IMR-90 (cell line): ENCODE measurements at regions not wholly inside any gene's neighbourhood (a gene's known extent, or its start where the extent isn't known, plus 50 kb on each side); places are given as distances from the start of the nearest gene placed in this dataset.

Experiments
- BHLHE40 ChIP-seq: fragments of 150-350 bp; IDR thresholded peaks from 2 replicates; pipeline ENCODE4 v1.6.1; 2016; ENCODE audit warnings: mild to moderate bottlenecking, low read depth, low read length
- CHD1 ChIP-seq: IDR thresholded peaks from 2 replicates; pipeline ENCODE4 v1.6.1; 2012; ENCODE audit warnings: low read depth, low read length, improper control_type of control experiment
- MAZ ChIP-seq: IDR thresholded peaks from 2 replicates; pipeline ENCODE4 v1.6.1; 2012; ENCODE audit warnings: low read depth, mild to moderate bottlenecking, low read length, improper control_type of control experiment, moderate library complexity, borderline replicate concordance
- POLR2A ChIP-seq: IDR thresholded peaks from 2 replicates; pipeline ENCODE4 v1.6.1; 2012; ENCODE audit warnings: mild to moderate bottlenecking, low read depth, low read length
- RAD21 ChIP-seq: IDR thresholded peaks from 2 replicates; pipeline ENCODE4 v1.6.1; 2012; ENCODE audit warnings: low read length, improper control_type of control experiment
- RCOR1 ChIP-seq: IDR thresholded peaks from 2 replicates; pipeline ENCODE4 v1.6.1; 2012; ENCODE audit warnings: mild to moderate bottlenecking, low read length, improper control_type of control experiment; ENCODE audit not compliant: insufficient replicate concordance
- RFX5 ChIP-seq: IDR thresholded peaks from 2 replicates; pipeline ENCODE4 v1.8.0; 2012; ENCODE audit warnings: low read depth, mild to moderate bottlenecking, low read length, moderate library complexity
- TF ChIP-seq, protein P1 (sequence below): conservative IDR thresholded peaks from 2 replicates; pipeline ENCODE4 v1.5.1; 2012; ENCODE audit warnings: mild to moderate bottlenecking, low read depth, low read length, improper control_type of control experiment
- TF ChIP-seq, protein P2 (sequence below): fragments of 150-350 bp; IDR thresholded peaks from 2 replicates; pipeline ENCODE4 v1.6.1; 2017; ENCODE audit warnings: mild to moderate bottlenecking, antibody characterized with exemption, low read length, low read depth

DNA sequence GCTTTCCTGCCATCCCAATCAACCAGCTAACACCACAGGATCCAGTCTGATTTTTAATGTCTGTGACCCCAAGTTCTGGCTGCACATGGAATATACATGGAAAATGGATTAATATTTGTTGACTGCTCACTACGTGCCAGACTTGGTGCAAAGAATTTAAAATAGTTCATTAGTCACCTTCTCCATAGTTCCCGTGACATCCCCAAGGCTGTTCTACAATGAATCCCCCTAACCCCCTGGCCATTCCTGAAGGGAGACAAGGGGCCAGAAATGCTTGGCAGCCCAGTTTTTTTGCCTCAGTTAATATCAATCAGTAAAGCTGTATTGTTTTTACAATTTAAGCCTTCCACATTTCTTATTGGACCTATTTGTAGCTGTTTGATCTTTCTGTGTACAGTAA, 71.0 kb upstream of the ST3GAL5 start:
- TF ChIP-seq POLR2A (no peak), BHLHE40 (no peak), RFX5 (no peak), RCOR1 (no peak), MAZ (no peak), RAD21 (no peak), CHD1 (no peak)
- TF ChIP-seq, protein P1, sequence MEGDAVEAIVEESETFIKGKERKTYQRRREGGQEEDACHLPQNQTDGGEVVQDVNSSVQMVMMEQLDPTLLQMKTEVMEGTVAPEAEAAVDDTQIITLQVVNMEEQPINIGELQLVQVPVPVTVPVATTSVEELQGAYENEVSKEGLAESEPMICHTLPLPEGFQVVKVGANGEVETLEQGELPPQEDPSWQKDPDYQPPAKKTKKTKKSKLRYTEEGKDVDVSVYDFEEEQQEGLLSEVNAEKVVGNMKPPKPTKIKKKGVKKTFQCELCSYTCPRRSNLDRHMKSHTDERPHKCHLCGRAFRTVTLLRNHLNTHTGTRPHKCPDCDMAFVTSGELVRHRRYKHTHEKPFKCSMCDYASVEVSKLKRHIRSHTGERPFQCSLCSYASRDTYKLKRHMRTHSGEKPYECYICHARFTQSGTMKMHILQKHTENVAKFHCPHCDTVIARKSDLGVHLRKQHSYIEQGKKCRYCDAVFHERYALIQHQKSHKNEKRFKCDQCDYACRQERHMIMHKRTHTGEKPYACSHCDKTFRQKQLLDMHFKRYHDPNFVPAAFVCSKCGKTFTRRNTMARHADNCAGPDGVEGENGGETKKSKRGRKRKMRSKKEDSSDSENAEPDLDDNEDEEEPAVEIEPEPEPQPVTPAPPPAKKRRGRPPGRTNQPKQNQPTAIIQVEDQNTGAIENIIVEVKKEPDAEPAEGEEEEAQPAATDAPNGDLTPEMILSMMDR: no peak
- TF ChIP-seq, protein P2, sequence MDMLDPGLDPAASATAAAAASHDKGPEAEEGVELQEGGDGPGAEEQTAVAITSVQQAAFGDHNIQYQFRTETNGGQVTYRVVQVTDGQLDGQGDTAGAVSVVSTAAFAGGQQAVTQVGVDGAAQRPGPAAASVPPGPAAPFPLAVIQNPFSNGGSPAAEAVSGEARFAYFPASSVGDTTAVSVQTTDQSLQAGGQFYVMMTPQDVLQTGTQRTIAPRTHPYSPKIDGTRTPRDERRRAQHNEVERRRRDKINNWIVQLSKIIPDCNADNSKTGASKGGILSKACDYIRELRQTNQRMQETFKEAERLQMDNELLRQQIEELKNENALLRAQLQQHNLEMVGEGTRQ: no peak
